ENCODE measurements at regions not wholly inside any gene's neighbourhood (a gene's known extent, or its start where the extent isn't known, plus 50 kb on each side); places are given as distances from the start of the nearest gene placed in this dataset.

- WGBS (ENCODE audit: low lambda C conversion rate) = 60% methylated on average over 6 of the region's 6 CpGs
- Histone ChIP-seq H3K79me2 (ENCODE audit: insufficient read depth) (no peaks in the 10 kb centered on the region), H3K4me1 (ENCODE audit: control insufficient read depth in 1 of 2, insufficient read depth in 2 of 2, low read depth in 1 of 2, low read length in 1 of 2) (no peaks in the 10 kb centered on the region; a peak in 1 of 4 replicates), H2AFZ (ENCODE audit: low read depth) (no peak overlapping the region), H3F3A (replicated peaks; ENCODE audit: insufficient read depth) (no peaks in the 10 kb centered on the region), H3K9me2 (no peaks in the 10 kb centered on the region), H3K27ac (ENCODE audit: low read depth in 2 of 2, low read length in 1 of 2) (no peak overlapping the region), H4K20me1 (ENCODE audit: insufficient read depth) (no peaks in the 10 kb centered on the region), H3K9ac (no peak overlapping the region), H3K9me3 (no peaks in the 10 kb centered on the region), H3K4me2 (no peak overlapping the region), H3K36me3 (replicated peaks in 1 of 2; ENCODE audit: control insufficient read depth in 1 of 2, insufficient read depth in 2 of 2, low read length in 1 of 2) (no peaks in the 10 kb centered on the region), H3K4me3 (ENCODE audit: low read depth in 2 of 2, low read length in 1 of 2) (no peak overlapping the region), H3K27me3 (ENCODE audit: insufficient read depth) (no peaks in the 10 kb centered on the region)
- ChIA-PET CTCF (interaction anchor here (0.9 to 1.5 kb wide), 2 partner anchors 15 to 49 kb away, joined by 3 read pairs; no protein-coding TSS in a partner anchor), POLR2A (no interaction called here)
- DNase-seq = no peak
- TF ChIP-seq MXI1 (IDR thresholded peaks at IDR 0.05; ENCODE audit: low read depth, low read length) = no peak
- no peak for TF ChIP-seq ZBTB33 (IDR thresholded peaks at IDR 0.05; ENCODE audit: borderline replicate concordance, low read depth)
- TF ChIP-seq SIN3A (IDR thresholded peaks at IDR 0.05; ENCODE audit: borderline replicate concordance, low read depth, low read length) = no peak
- no peak for TF ChIP-seq YY1 (IDR thresholded peaks at IDR 0.05; ENCODE audit: low read depth)
- TF ChIP-seq USF2 (IDR thresholded peaks at IDR 0.05; ENCODE audit: borderline replicate concordance, low read depth, low read length) = no peak
- TF ChIP-seq SMC3 (IDR thresholded peaks at IDR 0.05; ENCODE audit: low read depth, low read length) = no peak
- TF ChIP-seq MEF2A (IDR thresholded peaks at IDR 0.05; ENCODE audit: borderline replicate concordance, low read depth) = no peak
- no peak for TF ChIP-seq TEAD4 (IDR thresholded peaks at IDR 0.05; ENCODE audit: borderline replicate concordance, insufficient read depth)
- no peak for TF ChIP-seq TAF1 (IDR thresholded peaks at IDR 0.05; ENCODE audit: borderline replicate concordance, low read depth, low read length)
These were observed 152.4 kb upstream of the NCK2 start for GRCh38 chr2:105592288-105592687.

GRCh38 chr2:105590780-105591660, 153.7 kb upstream of the NCK2 start:
- Histone ChIP-seq H3K9ac (no peak overlapping the region), H3K4me2 (no peak overlapping the region), H4K20me1 (ENCODE audit: insufficient read depth) (no peaks in the 10 kb centered on the region), H3K27ac (ENCODE audit: low read depth in 2 of 2, low read length in 1 of 2) (no peak overlapping the region), H3K9me2 (no peaks in the 10 kb centered on the region), H2AFZ (ENCODE audit: low read depth) (no peak overlapping the region), H3K4me3 (ENCODE audit: low read depth in 2 of 2, low read length in 1 of 2) (no peak overlapping the region), H3K27me3 (ENCODE audit: insufficient read depth) (no peaks in the 10 kb centered on the region), H3K9me3 (no peaks in the 10 kb centered on the region), H3K36me3 (replicated peaks in 1 of 2; ENCODE audit: control insufficient read depth in 1 of 2, insufficient read depth in 2 of 2, low read length in 1 of 2) (no peaks in the 10 kb centered on the region), H3F3A (replicated peaks; ENCODE audit: insufficient read depth) (no peaks in the 10 kb centered on the region), H3K79me2 (ENCODE audit: insufficient read depth) (no peaks in the 10 kb centered on the region), H3K4me1 (ENCODE audit: control insufficient read depth in 1 of 2, insufficient read depth in 2 of 2, low read depth in 1 of 2, low read length in 1 of 2) (no peaks in the 10 kb centered on the region)
- DNase-seq = no peak
- ChIA-PET CTCF (interaction anchor here (0.9 to 1.5 kb wide), 3 partner anchors 14 to 50 kb away, joined by 3 to 4 read pairs (median 3); no protein-coding TSS in a partner anchor), POLR2A (no interaction called here)
- 52% methylated on average over 8 of the region's 8 CpGs for WGBS (ENCODE audit: low lambda C conversion rate)
- TF ChIP-seq ELF1 (IDR thresholded peaks at IDR 0.05) (no peak), FOXJ3 (CRISPR knock-in tag; IDR thresholded peaks at IDR 0.05) (no peak), PBX3 (IDR thresholded peaks at IDR 0.05) (no peak), FOSL2 (IDR thresholded peaks at IDR 0.05; ENCODE audit: borderline replicate concordance, low read depth) (no peak), RAD21 (IDR thresholded peaks at IDR 0.05; ENCODE audit: low read length) (no peak), TAF1 (IDR thresholded peaks at IDR 0.05; ENCODE audit: borderline replicate concordance, low read depth, low read length) (no peak), GABPA (IDR thresholded peaks at IDR 0.05; ENCODE audit: low read depth) (no peak), ZBTB33 (IDR thresholded peaks at IDR 0.05; ENCODE audit: borderline replicate concordance, low read depth) (no peak), TCF12 (IDR thresholded peaks at IDR 0.05) (no peak), RXRA (IDR thresholded peaks at IDR 0.05; ENCODE audit: borderline replicate concordance, low read depth) (no peak), SMC3 (IDR thresholded peaks at IDR 0.05; ENCODE audit: low read depth, low read length) (no peak), CHD2 (IDR thresholded peaks at IDR 0.05; ENCODE audit: low read length, partially characterized antibody) (no peak), TEAD4 (IDR thresholded peaks at IDR 0.05; ENCODE audit: borderline replicate concordance, insufficient read depth) (no peak), NFIC (IDR thresholded peaks at IDR 0.05; ENCODE audit: borderline replicate concordance) (no peak), NRF1 (IDR thresholded peaks at IDR 0.05; ENCODE audit: low read depth, low read length) (no peak)

Measured in SK-N-SH (cell line).